NCI-H82 (cell line): ENCODE measurements at regions not wholly inside any gene's neighbourhood (a gene's known extent, or its start where the extent isn't known, plus 50 kb on each side); places are given as distances from the start of the nearest gene placed in this dataset.

Experiments
- DNase-seq: peaks from one replicate; lab custom pipeline; 2025; lab: John Stamatoyannopoulos, UW

GRCh38 chr22:49623176-49623575, 204.5 kb downstream of the BRD1 start:
- DNase-seq, result no peak

- no peak for DNase-seq
These were observed 205.2 kb downstream of the BRD1 start for GRCh38 chr22:49622241-49623105.

GRCh38 chr22:49621601-49622210, 206.0 kb downstream of the BRD1 start:
- DNase-seq, result no peak

- no peak for DNase-seq
These were observed 207.0 kb downstream of the BRD1 start for GRCh38 chr22:49620666-49621065.

- no peak for DNase-seq
These were observed 207.6 kb downstream of the BRD1 start for GRCh38 chr22:49620003-49620556.

GRCh38 chr22:49619301-49619700, 208.4 kb downstream of the BRD1 start:
- no peak for DNase-seq

GRCh38 chr22:49618677-49618953, 209.1 kb downstream of the BRD1 start:
- DNase-seq, result no peak

- no peak for DNase-seq
These were observed 209.6 kb downstream of the BRD1 start for GRCh38 chr22:49617866-49618676.

- no peak for DNase-seq
These were observed 210.4 kb downstream of the BRD1 start for GRCh38 chr22:49617264-49617663.

- no peak for DNase-seq
These were observed 211.1 kb downstream of the BRD1 start for GRCh38 chr22:49616356-49617231.

GRCh38 chr22:49614966-49615965, 212.4 kb downstream of the BRD1 start:
- DNase-seq, result no peak

GRCh38 chr22:49613511-49614270, 214.0 kb downstream of the BRD1 start:
- DNase-seq, result no peak

GRCh38 chr22:49613108-49613507, 214.6 kb downstream of the BRD1 start:
- no peak for DNase-seq

- DNase-seq, result no peak
These were observed 218.3 kb downstream of the BRD1 start for GRCh38 chr22:49609207-49609876.

GRCh38 chr22:49608660-49609059, 219.0 kb downstream of the BRD1 start:
- no peak for DNase-seq

GRCh38 chr22:49608228-49608627, 219.4 kb downstream of the BRD1 start:
- no peak for DNase-seq

- no peak for DNase-seq
These were observed 219.9 kb downstream of the BRD1 start for GRCh38 chr22:49607821-49608220.

GRCh38 chr22:49606562-49607290, 220.9 kb downstream of the BRD1 start:
- no peak for DNase-seq
